HCT116 (cell line): ENCODE measurements at regions not wholly inside any gene's neighbourhood (a gene's known extent, or its start where the extent isn't known, plus 50 kb on each side); places are given as distances from the start of the nearest gene placed in this dataset.

ENCODE experiments used
- ATAC-seq: fragments of 200-7000 bp; cut with Tn5 transposase; 2 replicates; pipeline ENCODE4 v1.9.1; 2020; ENCODE audit warnings: mild to moderate bottlenecking, moderate library complexity
- BruUV-seq: library from RNA; stranded (reverse); fragments of 400-500 nt; replicated peaks from 2 replicates; lab custom pipeline; 2021; lab: Mats Ljungman, UMichigan
- CTCF ChIA-PET: fragments of 300-600 bp; sonication (Branson Sonifier 250); formaldehyde crosslinking; loops from one replicate; lab custom pipeline; 2021; ENCODE audit warnings: antibody characterized with exemption; lab: Charles Lee
- POLR2A ChIA-PET: fragments of 300-600, 350-600 bp; sonication (Branson Sonifier 250); formaldehyde crosslinking; loops from one replicate; lab custom pipeline; 2021; ENCODE audit warnings: antibody characterized with exemption; lab: Charles Lee
- RAD21 ChIA-PET, 2 experiments: fragments of 300-600 bp; sonication (Branson Sonifier 250); formaldehyde crosslinking; loops; one replicate each; lab custom pipeline; 2023; ENCODE audit warnings: low total read pairs in 2 of 2; ENCODE audit not compliant: uncharacterized antibody in 2 of 2, unreplicated experiment in 2 of 2, low non-redundant PET in 1 of 2; lab: Charles Lee
- DNase-seq: peaks from one replicate; pipeline ENCODE4 v3.0.0-alpha.2; 2010; ENCODE audit warnings: low read depth, low spot score
- H2AFZ ChIP-seq: fragments of 200-600 bp; shearing (Covaris generic), sonication (generic); 2 replicates; pipeline ENCODE4 v1.6.1; 2017; ENCODE audit warnings: low read depth, mixed run types, mixed read lengths, antibody characterized with exemption, low read length; ENCODE audit not compliant: poor library complexity, severe bottlenecking
- H3K27ac ChIP-seq: 2 replicates; pipeline ENCODE4 v1.5.1; 2012; ENCODE audit warnings: low read depth, low read length
- H3K27me3 ChIP-seq: fragments of 200-600 bp; sonication (generic); 2 replicates; pipeline ENCODE4 v1.6.1; 2016; ENCODE audit warnings: mixed run types, low read length, mixed read lengths; ENCODE audit not compliant: insufficient read depth
- H3K36me3 ChIP-seq, 2 experiments: fragments of 200-500 bp in 1 of 2; fragments of 200-600 bp in 1 of 2; sonication (Bioruptor generic) in 1 of 2; sonication (generic) in 1 of 2; 2 replicates each; pipeline versions ENCODE4 v1.5.1 to v1.6.1; 2014 to 2016; ENCODE audit warnings: low read length in 2 of 2, inconsistent platforms in 1 of 2, mixed read lengths in 1 of 2, mixed run types in 1 of 2; ENCODE audit not compliant: insufficient read depth in 2 of 2, control insufficient read depth in 1 of 2
- H3K4me1 ChIP-seq, 2 experiments: fragments of 200-600 bp in 1 of 2; sonication (generic) in 1 of 2; 2 replicates each; pipeline versions ENCODE4 v1.5.1 to v1.6.1; 2012 to 2017; ENCODE audit warnings: low read length in 2 of 2, inconsistent platforms in 1 of 2, mild to moderate bottlenecking in 1 of 2, mixed read lengths in 1 of 2, mixed run types in 1 of 2, moderate library complexity in 1 of 2; ENCODE audit not compliant: insufficient read depth in 2 of 2, control insufficient read depth in 1 of 2
- H3K4me2 ChIP-seq: fragments of 200-600 bp; sonication (generic); 2 replicates; pipeline ENCODE4 v1.6.1; 2017; ENCODE audit warnings: mixed run types, low read length, mixed read lengths
- H3K4me3 ChIP-seq, 2 experiments: fragments of 200-600 bp in 1 of 2; sonication (generic) in 1 of 2; replicated peaks in 1 of 2; 2 replicates each; pipeline ENCODE4 v1.5.1; 2011 to 2016; ENCODE audit warnings: low read length in 2 of 2, control low read depth in 1 of 2, low read depth in 1 of 2, mild to moderate bottlenecking in 1 of 2, mixed read lengths in 1 of 2, mixed run types in 1 of 2
- H3K79me2 ChIP-seq: fragments of 200-600 bp; sonication (generic); 2 replicates; pipeline ENCODE4 v1.6.1; 2017; ENCODE audit warnings: mild to moderate bottlenecking, mixed run types, low read length, moderate library complexity, mixed read lengths; ENCODE audit not compliant: insufficient read depth
- H3K9ac ChIP-seq: fragments of 200-600 bp; sonication (generic); 2 replicates; pipeline ENCODE4 v1.6.1; 2016; ENCODE audit warnings: low read length, mixed read lengths
- H3K9me2 ChIP-seq: fragments of 200-600 bp; sonication (generic), shearing (Covaris generic); 2 replicates; pipeline ENCODE4 v1.6.1; 2017; ENCODE audit warnings: mixed run types, mild to moderate bottlenecking, moderate library complexity; ENCODE audit not compliant: insufficient read depth
- H3K9me3 ChIP-seq, 2 experiments: fragments of 200-500 bp in 1 of 2; fragments of 200-600 bp in 1 of 2; sonication (Bioruptor generic) in 1 of 2; sonication (generic) in 1 of 2; 2 replicates each; pipeline ENCODE4 v1.6.1; 2014 to 2017; ENCODE audit warnings: low read length in 2 of 2, mixed read lengths in 2 of 2, inconsistent platforms in 1 of 2, low read depth in 1 of 2, mild to moderate bottlenecking in 1 of 2, mixed run types in 1 of 2, moderate library complexity in 1 of 2; ENCODE audit not compliant: control insufficient read depth in 1 of 2, insufficient read depth in 1 of 2
- H4K20me1 ChIP-seq: fragments of 200-600 bp; sonication (generic), shearing (Covaris generic); 2 replicates; pipeline ENCODE4 v1.6.1; 2017; ENCODE audit warnings: mixed run types, mild to moderate bottlenecking, moderate library complexity; ENCODE audit not compliant: insufficient read depth
- CBX3 ChIP-seq: IDR thresholded peaks from 2 replicates; pipeline ENCODE4 v1.6.1; 2012; ENCODE audit warnings: low read depth
- CEBPB ChIP-seq: IDR thresholded peaks from 2 replicates; pipeline ENCODE4 v1.6.1; 2012; ENCODE audit warnings: low read depth
- CTCF ChIP-seq, 3 experiments: fragments of 200-600 bp in 1 of 3; sonication (generic) in 1 of 3; IDR thresholded peaks in 2 of 3; conservative IDR thresholded peaks in 1 of 3; 2 replicates each; pipeline ENCODE4 v1.5.1; 2012 to 2017; ENCODE audit warnings: low read depth in 2 of 3, low read length in 2 of 3, antibody characterized with exemption in 1 of 3, borderline replicate concordance in 1 of 3, control low read depth in 1 of 3, mild to moderate bottlenecking in 1 of 3, mixed read lengths in 1 of 3, mixed run types in 1 of 3, moderate library complexity in 1 of 3; ENCODE audit not compliant: insufficient read depth in 1 of 3
- EGR1 ChIP-seq: IDR thresholded peaks from 2 replicates; pipeline ENCODE4 v1.6.1; 2012; ENCODE audit warnings: low read depth
- ELF1 ChIP-seq: IDR thresholded peaks from 2 replicates; pipeline ENCODE4 v1.6.1; 2012; ENCODE audit warnings: low read depth, borderline replicate concordance
- EZH2 ChIP-seq: fragments of 200-600 bp; sonication (generic); IDR thresholded peaks from 2 replicates; pipeline ENCODE4 v1.6.1; 2017; ENCODE audit warnings: antibody characterized with exemption, mixed run types
- FOSL1 ChIP-seq: IDR thresholded peaks from 2 replicates; pipeline ENCODE4 v1.6.1; 2012; ENCODE audit warnings: low read depth
- JUND ChIP-seq: IDR thresholded peaks from 2 replicates; pipeline ENCODE4 v1.6.1; 2012
- POLR2A ChIP-seq: IDR thresholded peaks from 2 replicates; pipeline ENCODE4 v1.7.0; 2011; ENCODE audit warnings: borderline replicate concordance; ENCODE audit not compliant: insufficient read depth, insufficient read length; ENCODE audit errors: extremely low read depth
- POLR2AphosphoS5 ChIP-seq: IDR thresholded peaks from 2 replicates; pipeline ENCODE4 v1.6.1; 2011; ENCODE audit warnings: mild to moderate bottlenecking, low read depth, low read length, moderate library complexity
- RAD21 ChIP-seq: IDR thresholded peaks from 2 replicates; pipeline ENCODE4 v1.6.1; 2012; ENCODE audit warnings: low read depth, mild to moderate bottlenecking
- REST ChIP-seq: IDR thresholded peaks from 2 replicates; pipeline ENCODE4 v1.6.1; 2012; ENCODE audit warnings: low read depth
- SIN3A ChIP-seq: IDR thresholded peaks from 2 replicates; pipeline ENCODE4 v1.6.1; 2012; ENCODE audit warnings: low read depth
- SP1 ChIP-seq: IDR thresholded peaks from 2 replicates; pipeline ENCODE4 v1.6.1; 2012; ENCODE audit warnings: low read depth
- TCF7L2 ChIP-seq: IDR thresholded peaks from 2 replicates; pipeline ENCODE4 v1.7.0; 2011; ENCODE audit warnings: borderline replicate concordance, inconsistent platforms; ENCODE audit not compliant: insufficient read depth, insufficient read length; ENCODE audit errors: extremely low read depth
- YY1 ChIP-seq: IDR thresholded peaks from 2 replicates; pipeline ENCODE4 v1.6.1; 2011; ENCODE audit warnings: low read length, low read depth, moderate library complexity, mild to moderate bottlenecking; ENCODE audit not compliant: insufficient replicate concordance; ENCODE audit errors: extremely low read depth
- intact Hi-C: fragments of 100-400 bp; cut with micrococcal nuclease; formaldehyde crosslinking; loops from 2 replicates; pipeline ENCODE4 v1.10.0; 2022

GRCh38 chr6:166782520-166782919 is 155.5 kb upstream of the RPS6KA2 start:
- H3K79me2 ChIP-seq: no peaks in the 10 kb centered on the region
- H4K20me1 ChIP-seq: no peaks in the 10 kb centered on the region
- no peaks in the 10 kb centered on the region for H3K4me1 ChIP-seq
- no peaks in the 10 kb centered on the region for H3K9me2 ChIP-seq
- no peaks in the 10 kb centered on the region for H3K36me3 ChIP-seq
- intact Hi-C loops: no loop called here
- no peak overlapping the region for H3K9ac ChIP-seq
- ChIA-PET POLR2A (no interaction called here), CTCF (no interaction called here), RAD21 (no interaction called here)
- H3K27me3 ChIP-seq: no peaks in the 10 kb centered on the region
- no peak overlapping the region for H3K4me3 ChIP-seq
- H3K9me3 ChIP-seq: no peaks in the 10 kb centered on the region
- H3K27ac ChIP-seq: no peak overlapping the region
- no peak for ATAC-seq
- H2AFZ ChIP-seq: no peak overlapping the region
- no peak for TF ChIP-seq JUND
- no peak for TF ChIP-seq POLR2A
- TF ChIP-seq YY1: no peak
- TF ChIP-seq TCF7L2: no peak
- TF ChIP-seq EZH2: no peak
- H3K4me2 ChIP-seq: no peak overlapping the region
- no peak for DNase-seq
- no TSS peak for BruUV-seq

GRCh38 chr6:166781331-166781730 is 154.3 kb upstream of the RPS6KA2 start:
- Histone ChIP-seq H3K9me2 (no peaks in the 10 kb centered on the region), H3K27ac (no peak overlapping the region), H3K36me3 (no peaks in the 10 kb centered on the region), H4K20me1 (no peaks in the 10 kb centered on the region), H3K9ac (no peak overlapping the region), H3K79me2 (no peaks in the 10 kb centered on the region), H3K27me3 (no peaks in the 10 kb centered on the region), H3K4me1 (no peaks in the 10 kb centered on the region), H3K9me3 (no peaks in the 10 kb centered on the region), H3K4me3 (no peak overlapping the region), H3K4me2 (no peak overlapping the region), H2AFZ (no peak overlapping the region)
- ChIA-PET CTCF (interaction anchor here (0.8 kb wide), 1 partner anchor 172 kb away, joined by 3 read pairs; no protein-coding TSS in a partner anchor), POLR2A (no interaction called here), RAD21 (no interaction called here)
- BruUV-seq: no TSS peak
- DNase-seq (no peak), ATAC-seq (no peak)
- intact Hi-C loops: no loop called here
- TF ChIP-seq SIN3A (no peak), REST (no peak), CTCF (IDR thresholded peaks at IDR 0.05 in 2 of 3, conservative IDR thresholded peaks at IDR 0.05 in 1 of 3; ENCODE audit: borderline replicate concordance in 1 of 3, insufficient read depth in 1 of 3, low read depth in 2 of 3, low read length in 2 of 3) (no peak), RAD21 (no peak), POLR2AphosphoS5 (no peak), JUND (no peak), CEBPB (no peak), SP1 (no peak), CBX3 (no peak), EZH2 (no peak), EGR1 (no peak), FOSL1 (no peak), ELF1 (no peak), POLR2A (no peak), TCF7L2 (no peak), YY1 (no peak)
